GM19025 (cell line): ENCODE measurements at regions not wholly inside any gene's neighbourhood (a gene's known extent, or its start where the extent isn't known, plus 50 kb on each side); places are given as distances from the start of the nearest gene placed in this dataset.

Source experiments
- ATAC-seq: cut with Tn5 transposase; IDR thresholded peaks from one replicate; pipeline ENCODE4 v1.9.1; 2021; ENCODE audit warnings: mild to moderate bottlenecking, low read depth, moderate library complexity; ENCODE audit not compliant: unreplicated experiment

DNA sequence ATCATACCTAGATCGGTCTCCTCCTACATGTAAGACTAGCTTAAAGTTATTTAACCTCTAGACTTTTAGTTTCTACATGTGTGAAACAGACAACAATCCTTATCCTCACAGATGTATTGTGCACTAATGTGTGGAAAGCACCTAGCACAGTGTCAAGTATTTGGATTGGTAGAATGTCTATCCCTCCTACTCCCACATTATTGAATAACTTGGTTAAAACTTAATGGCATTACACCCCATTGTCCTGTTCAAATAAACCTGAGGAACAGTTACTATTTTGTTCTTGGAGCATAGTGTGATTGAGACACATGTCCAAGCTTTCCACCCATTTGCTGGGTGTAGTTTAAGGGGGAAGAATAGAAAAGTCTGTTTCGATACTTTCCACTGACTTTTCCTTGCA, 208.8 kb upstream of the JUN start:
- ATAC-seq, result no peak

DNA sequence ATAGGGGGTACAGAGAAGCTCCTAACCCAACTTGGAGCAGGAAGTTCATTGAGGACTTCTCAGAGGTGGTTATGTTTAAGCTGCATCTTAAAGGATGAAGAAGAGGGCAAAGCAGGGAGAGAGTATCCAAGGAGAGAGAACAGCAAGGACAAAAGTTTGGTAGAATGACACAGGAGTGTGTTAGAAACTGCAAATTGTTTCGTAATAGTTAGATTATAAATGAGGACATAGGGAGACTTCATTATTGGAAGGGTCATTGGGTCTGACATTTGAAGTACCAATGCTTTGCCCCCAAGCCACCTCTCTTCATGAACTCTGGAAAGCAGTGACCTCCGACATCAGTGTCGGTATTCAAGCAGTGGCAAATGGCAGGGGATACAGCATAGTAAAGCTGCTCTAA, 209.6 kb upstream of the JUN start:
- ATAC-seq, result no peak

DNA sequence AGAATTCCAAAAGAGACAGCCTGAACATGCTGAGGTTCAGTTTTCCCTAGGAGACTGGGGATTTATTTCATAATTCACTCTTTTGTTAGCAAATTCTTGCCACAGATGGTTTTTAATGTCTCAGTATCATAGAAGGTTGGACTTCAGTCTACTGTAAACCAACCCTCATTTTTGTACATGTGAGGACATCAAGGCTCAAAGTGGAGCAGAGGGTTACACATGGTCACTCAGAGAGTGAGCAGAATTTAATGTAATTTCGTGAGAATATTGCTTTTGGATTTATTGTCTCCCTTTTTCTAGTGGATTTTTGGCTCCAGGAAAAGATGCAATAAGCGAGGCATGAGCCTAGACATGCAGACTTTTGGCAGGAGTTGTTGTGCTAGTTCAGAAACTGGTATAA, 210.8 kb upstream of the JUN start:
- no peak for ATAC-seq

- peak; percentile 49 for ATAC-seq
Observed at GRCh38 chr1:58996341-58997059, 212.7 kb upstream of the JUN start.

DNA sequence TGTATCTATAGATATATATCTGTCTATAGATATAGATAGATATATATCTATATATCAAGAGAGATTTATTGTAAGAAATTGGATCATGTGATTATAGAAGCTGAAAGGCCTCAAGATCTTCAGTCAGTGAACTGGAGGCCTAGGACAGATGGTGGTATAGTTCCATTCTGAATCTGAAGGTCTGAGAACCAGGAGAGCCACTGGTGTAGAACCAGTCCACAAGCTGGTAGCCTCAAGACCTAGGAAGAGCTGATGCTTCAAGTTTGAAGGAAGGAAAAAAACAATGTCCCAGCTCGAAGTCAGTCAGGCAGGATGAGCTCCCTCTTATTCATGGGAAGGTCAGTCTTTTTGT, 213.2 kb upstream of the JUN start:
- ATAC-seq, result peak; percentile 41

GRCh38 chr1:58997637-58998036, 213.8 kb upstream of the JUN start:
- ATAC-seq, result no peak

GRCh38 chr1:58999676-59000075, 215.8 kb upstream of the JUN start:
- no peak for ATAC-seq

- ATAC-seq, result no peak
Observed at GRCh38 chr1:59004755-59005154, 220.9 kb upstream of the JUN start.

DNA sequence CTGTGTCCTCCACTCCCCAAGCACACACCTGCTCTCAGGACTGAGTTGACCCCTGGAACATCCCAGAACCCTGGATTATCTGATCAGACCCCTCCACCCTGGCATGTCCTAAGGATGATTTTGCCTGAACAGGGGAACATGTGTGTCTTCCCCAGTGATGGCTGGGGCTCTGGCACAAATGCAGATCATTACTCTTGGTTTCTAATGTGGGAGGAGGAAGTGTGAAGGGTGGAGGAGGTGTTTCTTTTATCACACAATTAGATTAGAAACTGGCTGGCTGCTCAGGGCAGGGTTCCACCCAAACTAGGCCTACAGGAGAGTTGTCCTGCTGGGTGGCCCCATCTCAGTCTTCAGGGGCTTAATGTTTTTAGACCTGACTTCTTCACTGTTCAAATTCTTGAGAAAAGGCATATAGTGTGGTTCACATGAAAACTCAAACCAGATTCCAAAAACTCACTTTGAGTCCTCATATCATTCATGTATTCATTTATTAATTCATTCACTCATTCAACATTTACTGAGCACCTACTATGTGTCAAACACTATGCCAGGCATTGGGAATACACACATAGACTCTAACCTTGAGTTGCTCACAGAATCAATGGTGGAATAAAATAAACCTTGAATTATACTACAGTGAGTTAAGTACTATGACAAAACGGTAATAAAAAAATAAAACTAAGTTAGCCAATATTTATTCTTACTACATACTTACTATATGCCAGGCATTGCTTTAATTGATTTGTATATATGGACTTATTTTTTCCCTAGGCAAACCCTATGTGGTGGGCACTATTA, 221.8 kb upstream of the JUN start:
- ATAC-seq, result peak; percentile 45

GRCh38 chr1:59006289-59006658, 222.4 kb upstream of the JUN start:
- ATAC-seq, result no peak

DNA sequence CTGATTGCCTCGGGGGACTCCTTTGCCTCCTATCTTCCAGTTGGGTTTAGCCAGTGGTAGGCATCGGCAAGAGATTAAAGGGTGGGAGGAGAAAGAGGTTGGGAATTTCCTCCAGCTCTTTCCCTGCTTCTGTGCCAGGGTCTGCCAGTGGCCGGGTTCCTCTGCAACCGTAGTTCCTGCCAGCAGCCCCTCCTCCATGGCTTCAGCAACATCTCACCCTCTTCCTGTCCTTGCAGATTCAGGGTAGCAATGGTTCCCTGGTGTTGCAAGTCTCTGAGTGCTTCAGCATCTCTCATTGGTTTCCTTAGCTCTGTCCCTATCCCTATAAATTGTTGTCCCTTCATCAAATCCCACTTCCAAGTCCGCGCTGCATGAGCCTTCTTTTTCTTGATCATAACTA, 223.1 kb upstream of the JUN start:
- ATAC-seq, result no peak

GRCh38 chr1:59007429-59007819, 223.6 kb upstream of the JUN start:
- peak; percentile 10 for ATAC-seq

- peak; percentile 45 for ATAC-seq
Observed at GRCh38 chr1:59007820-59008598, 224.2 kb upstream of the JUN start.

GRCh38 chr1:59008599-59009347, 224.9 kb upstream of the JUN start:
- no peak for ATAC-seq

- ATAC-seq, result no peak
Observed at GRCh38 chr1:59011663-59012062, 227.8 kb upstream of the JUN start.

- ATAC-seq, result no peak
Observed at GRCh38 chr1:59012378-59012777, 228.5 kb upstream of the JUN start.

DNA sequence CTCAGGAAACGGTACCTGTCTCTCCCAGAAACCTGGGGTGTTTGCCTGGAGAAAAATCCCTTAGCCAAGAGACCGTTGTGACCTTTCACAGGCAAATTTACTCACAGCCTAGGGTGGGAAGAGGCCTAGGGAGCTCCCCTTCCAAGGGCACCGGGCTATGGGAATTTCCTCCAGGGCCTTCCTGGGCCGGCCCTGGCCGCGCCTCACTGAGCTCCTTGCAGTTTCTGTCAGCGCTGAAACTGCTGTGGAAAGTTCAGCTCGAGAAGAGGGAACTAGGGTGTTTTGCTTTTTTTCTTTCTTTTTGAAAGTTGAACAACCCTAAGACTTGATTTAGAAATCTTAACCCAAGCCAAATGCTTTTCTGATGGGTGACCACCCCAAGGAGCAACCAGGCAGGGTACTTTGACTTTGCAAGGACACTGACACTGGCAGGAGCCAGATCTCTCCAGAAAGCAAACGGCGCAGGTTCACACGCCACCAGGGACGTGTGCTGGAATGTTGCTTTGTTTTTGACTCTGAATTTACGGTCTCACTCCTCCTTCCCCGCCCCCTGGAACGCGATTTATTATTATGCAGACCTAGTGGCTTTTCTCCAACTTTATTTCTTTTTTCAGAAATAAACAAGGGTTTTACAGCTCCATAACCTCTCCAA, 229.6 kb upstream of the JUN start:
- peak; percentile 71 for ATAC-seq

DNA sequence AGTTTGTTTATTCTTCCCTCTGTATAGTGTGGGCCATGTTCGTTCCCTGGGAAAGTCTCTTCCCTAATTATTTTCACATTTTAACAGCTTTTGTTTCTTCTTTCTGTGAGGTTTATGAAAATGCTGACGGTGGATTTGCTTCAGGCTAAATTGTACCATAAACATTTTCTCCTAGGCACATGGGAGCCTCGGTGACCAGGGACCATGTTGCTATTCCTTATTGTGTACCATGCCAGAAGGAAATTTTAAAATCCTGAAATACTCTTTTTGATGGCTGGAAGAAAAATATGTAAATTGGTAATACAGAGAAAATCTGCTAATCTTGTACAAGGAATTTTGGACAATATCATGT, 230.1 kb upstream of the JUN start:
- ATAC-seq, result no peak

DNA sequence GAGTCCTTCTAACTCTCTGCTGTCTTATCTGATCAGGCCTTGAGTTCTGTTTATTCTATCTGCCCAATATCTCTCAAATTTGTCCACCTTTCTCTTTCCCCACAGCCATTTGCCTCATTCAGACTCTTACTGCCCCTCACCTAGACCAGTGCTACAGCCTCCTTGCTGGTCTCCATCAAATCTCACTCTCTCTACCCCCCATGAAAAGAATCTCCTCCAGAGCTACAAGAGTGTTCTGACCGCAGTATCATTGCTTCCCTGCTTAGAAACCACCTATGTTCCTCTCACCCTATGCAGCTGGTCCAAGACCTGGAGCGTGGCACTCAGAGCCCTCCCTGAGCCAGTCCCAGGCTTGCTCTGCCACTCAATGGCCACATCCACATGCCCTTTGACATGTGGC, 231.0 kb upstream of the JUN start:
- no peak for ATAC-seq

DNA sequence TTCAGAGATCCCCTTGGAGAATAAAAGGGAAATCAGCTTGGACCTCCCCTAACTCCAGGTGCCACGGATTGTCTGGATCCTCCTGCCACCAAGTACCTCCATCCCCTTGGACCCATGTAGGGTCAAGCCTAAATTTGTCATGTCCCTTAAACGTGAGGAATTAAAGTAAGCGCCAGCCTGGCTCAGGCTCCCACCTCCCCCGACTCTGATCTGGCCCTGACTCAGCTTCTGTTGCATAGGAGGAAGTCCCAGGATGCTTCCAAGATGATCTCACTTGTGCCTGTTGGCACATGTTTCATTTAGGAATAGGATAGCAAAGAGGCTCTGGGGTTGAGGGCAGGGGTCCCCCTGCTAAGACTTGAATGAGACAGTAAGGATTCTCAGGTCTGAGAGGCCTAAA, 231.9 kb upstream of the JUN start:
- ATAC-seq, result no peak
